Vagina (tissue), 2 donors: ENCODE measurements at regions not wholly inside any gene's neighbourhood (a gene's known extent, or its start where the extent isn't known, plus 50 kb on each side); places are given as distances from the start of the nearest gene placed in this dataset.

Source experiments
- DNase-seq, 2 donors: peaks; one replicate each; pipeline ENCODE4 v3.0.0-alpha.2; 2017; ENCODE audit errors: extremely low spot score in 2 of 2
- H3K27ac ChIP-seq: fragments of 200-600 bp; sonication (generic); one replicate; pipeline ENCODE4 v1.5.1; 2019
- H3K27me3 ChIP-seq: fragments of 200-600 bp; sonication (generic); one replicate; pipeline ENCODE4 v1.5.1; 2019
- H3K36me3 ChIP-seq, 2 donors: fragments of 200-600 bp; sonication (generic); one replicate each; pipeline ENCODE4 v1.5.1; 2017 to 2019
- H3K4me1 ChIP-seq: fragments of 200-600 bp; sonication (generic); one replicate; pipeline ENCODE4 v1.5.1; 2019
- H3K4me3 ChIP-seq, 2 donors: fragments of 200-600 bp; sonication (generic); 1 replicate in 1 of 2; 2 replicates in 1 of 2; pipeline ENCODE4 v1.5.1; 2016 to 2019
- H3K9me3 ChIP-seq: fragments of 200-600 bp; sonication (generic); one replicate; pipeline ENCODE4 v1.5.1; 2019
- POLR2A ChIP-seq, 2 donors: fragments of 450-650 bp; IDR thresholded peaks; one replicate each; pipeline ENCODE4 v1.6.1; 2017; ENCODE audit warnings: antibody characterized with exemption in 2 of 2, mild to moderate bottlenecking in 2 of 2, moderate library complexity in 2 of 2
- POLR2AphosphoS5 ChIP-seq, 2 donors: sonication (generic); formaldehyde crosslinking; IDR thresholded peaks; one replicate each; pipeline ENCODE4 v1.9.0; 2017; ENCODE audit warnings: antibody characterized with exemption in 2 of 2, mild to moderate bottlenecking in 2 of 2, low read depth in 1 of 2; ENCODE audit not compliant: insufficient read depth in 1 of 2
- intact Hi-C: fragments of 100-400 bp; cut with DNase I; formaldehyde crosslinking; loops from one replicate; pipeline ENCODE4 v1.15.1; 2023
- TF ChIP-seq, protein P1 (sequence below), 3 experiments: fragments of 450-650 bp in 2 of 3; fragments of 200-600 bp in 1 of 3; sonication (generic) in 1 of 3; IDR thresholded peaks; one replicate each; pipeline ENCODE4 v1.5.1; 2017 to 2019; ENCODE audit warnings: antibody characterized with exemption in 3 of 3, mild to moderate bottlenecking in 2 of 3, moderate library complexity in 2 of 3

DNA sequence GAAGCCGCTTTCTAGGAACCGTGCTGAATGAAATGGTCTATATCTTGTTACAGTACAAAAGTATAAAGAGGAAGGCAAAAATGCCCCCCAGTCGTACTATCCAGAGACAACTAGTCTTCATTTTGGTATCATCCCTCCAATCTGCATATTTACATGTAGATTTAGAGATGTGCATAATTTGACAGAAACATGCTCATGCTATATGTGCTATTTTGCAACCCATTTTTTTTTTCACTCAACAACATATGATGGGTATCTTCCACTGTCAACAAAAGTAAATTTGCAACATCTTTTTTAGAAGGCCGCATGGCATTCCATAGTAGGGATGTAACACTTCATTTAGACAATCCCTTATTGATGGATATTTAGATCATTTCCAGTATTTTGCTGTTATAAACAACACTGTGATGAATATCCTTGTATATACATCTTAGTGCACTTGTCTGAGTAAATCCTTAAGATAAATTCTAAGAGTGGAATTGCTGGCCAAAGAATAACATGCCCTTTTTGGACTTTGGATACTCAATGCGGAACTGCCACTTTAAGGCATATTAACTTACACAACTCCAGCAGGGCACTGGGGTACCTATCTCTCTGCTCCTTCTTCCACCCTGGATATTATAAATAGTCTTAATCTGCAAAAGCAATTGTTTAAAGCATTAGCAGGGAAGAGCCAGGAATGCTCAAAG is 71.1 kb upstream of the SH3PXD2B start:
- TF ChIP-seq, protein P1, sequence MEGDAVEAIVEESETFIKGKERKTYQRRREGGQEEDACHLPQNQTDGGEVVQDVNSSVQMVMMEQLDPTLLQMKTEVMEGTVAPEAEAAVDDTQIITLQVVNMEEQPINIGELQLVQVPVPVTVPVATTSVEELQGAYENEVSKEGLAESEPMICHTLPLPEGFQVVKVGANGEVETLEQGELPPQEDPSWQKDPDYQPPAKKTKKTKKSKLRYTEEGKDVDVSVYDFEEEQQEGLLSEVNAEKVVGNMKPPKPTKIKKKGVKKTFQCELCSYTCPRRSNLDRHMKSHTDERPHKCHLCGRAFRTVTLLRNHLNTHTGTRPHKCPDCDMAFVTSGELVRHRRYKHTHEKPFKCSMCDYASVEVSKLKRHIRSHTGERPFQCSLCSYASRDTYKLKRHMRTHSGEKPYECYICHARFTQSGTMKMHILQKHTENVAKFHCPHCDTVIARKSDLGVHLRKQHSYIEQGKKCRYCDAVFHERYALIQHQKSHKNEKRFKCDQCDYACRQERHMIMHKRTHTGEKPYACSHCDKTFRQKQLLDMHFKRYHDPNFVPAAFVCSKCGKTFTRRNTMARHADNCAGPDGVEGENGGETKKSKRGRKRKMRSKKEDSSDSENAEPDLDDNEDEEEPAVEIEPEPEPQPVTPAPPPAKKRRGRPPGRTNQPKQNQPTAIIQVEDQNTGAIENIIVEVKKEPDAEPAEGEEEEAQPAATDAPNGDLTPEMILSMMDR (IDR thresholded peaks at IDR 0.05), result no peak
- H3K27ac ChIP-seq, result no peak overlapping the region
- intact Hi-C loops, result no loop called here

DNA sequence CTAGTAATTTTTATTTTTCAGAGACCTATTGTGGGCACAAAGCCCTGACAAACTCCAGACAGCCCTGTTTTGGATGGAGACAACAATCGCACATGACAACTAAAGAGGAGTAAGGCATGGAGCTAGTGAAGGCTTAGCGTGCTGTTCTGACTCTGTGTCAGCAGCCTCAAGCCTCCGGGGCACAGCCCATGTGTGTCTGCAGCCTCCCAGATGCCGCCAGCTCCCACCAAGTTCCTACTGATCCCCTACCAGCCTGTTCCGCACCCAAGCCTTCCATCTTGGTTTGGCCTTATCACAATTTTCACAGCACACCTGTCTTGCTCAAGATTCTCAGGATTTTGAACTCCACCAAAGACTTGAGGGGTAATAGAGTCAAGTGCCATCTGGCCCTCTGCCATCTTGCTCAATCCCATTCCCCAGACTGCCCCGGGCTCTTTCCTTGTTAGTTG is 70.3 kb upstream of the SH3PXD2B start:
- Histone ChIP-seq H3K27me3 (no peaks in the 10 kb centered on the region), H3K27ac (no peak overlapping the region), H3K4me1 (no peaks in the 10 kb centered on the region), H3K36me3 (no peaks in the 10 kb centered on the region), H3K9me3 (peaks cover 12% of the 10 kb centered on the region), H3K4me3 (no peak overlapping the region)
- TF ChIP-seq, protein P1 (IDR thresholded peaks at IDR 0.05), result no peak
- TF ChIP-seq POLR2AphosphoS5 (IDR thresholded peaks at IDR 0.05; ENCODE audit: insufficient read depth in 1 of 2, low read depth in 1 of 2) (no peak), POLR2A (IDR thresholded peaks at IDR 0.05) (no peak)
- intact Hi-C loops, result no loop called here
- DNase-seq, result peak; percentile 52 to 74

More for the DNA sequence above, 71.1 kb upstream of the SH3PXD2B start:
- no peaks in the 10 kb centered on the region for H3K4me1 ChIP-seq
- H3K36me3 ChIP-seq, result no peaks in the 10 kb centered on the region
- H3K9me3 ChIP-seq, result peaks cover 12% of the 10 kb centered on the region
- no peaks in the 10 kb centered on the region for H3K27me3 ChIP-seq
- no peak overlapping the region for H3K4me3 ChIP-seq
- DNase-seq, result no peak

DNA sequence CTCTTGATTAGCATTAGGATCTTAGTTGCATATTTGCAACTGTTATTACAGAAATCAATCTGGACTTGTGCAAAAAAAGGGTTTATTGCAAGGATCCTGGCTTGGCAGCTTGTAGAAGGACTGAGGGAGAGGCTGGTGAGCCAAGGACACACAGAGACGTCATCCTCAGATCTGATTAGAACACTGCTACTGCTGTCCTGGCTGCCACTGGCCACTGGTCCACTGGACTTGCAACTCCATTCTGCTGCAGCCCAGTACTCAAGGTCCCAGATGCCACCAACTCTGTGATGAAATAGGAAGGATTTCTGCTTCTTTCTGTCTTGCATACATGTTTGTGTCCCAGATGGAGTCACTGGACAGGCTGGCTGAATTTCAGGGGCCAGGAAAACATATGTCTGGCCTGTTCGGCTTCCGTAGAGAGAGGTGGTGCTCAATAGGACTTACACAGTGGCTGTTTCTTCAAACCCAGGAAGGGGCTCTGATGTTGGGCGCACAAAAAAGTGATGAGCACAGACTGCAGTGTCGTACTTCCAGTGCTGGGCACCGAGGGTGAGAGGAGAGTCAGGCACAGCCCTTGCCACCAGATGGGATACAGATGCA is 68.9 kb upstream of the SH3PXD2B start:
- no peaks in the 10 kb centered on the region for H3K4me1 ChIP-seq
- no peak overlapping the region for H3K4me3 ChIP-seq
- peaks cover 12% of the 10 kb centered on the region for H3K9me3 ChIP-seq
- no peak for TF ChIP-seq POLR2A (IDR thresholded peaks at IDR 0.05)
- TF ChIP-seq POLR2AphosphoS5 (IDR thresholded peaks at IDR 0.05; ENCODE audit: insufficient read depth in 1 of 2, low read depth in 1 of 2), result no peak
- TF ChIP-seq, protein P1 (IDR thresholded peaks at IDR 0.05), result no peak
- H3K36me3 ChIP-seq, result no peaks in the 10 kb centered on the region
- no peaks in the 10 kb centered on the region for H3K27me3 ChIP-seq
- intact Hi-C loops, result no loop called here
- H3K27ac ChIP-seq, result no peak overlapping the region
- DNase-seq, result peak; percentile 56 to 72

DNA sequence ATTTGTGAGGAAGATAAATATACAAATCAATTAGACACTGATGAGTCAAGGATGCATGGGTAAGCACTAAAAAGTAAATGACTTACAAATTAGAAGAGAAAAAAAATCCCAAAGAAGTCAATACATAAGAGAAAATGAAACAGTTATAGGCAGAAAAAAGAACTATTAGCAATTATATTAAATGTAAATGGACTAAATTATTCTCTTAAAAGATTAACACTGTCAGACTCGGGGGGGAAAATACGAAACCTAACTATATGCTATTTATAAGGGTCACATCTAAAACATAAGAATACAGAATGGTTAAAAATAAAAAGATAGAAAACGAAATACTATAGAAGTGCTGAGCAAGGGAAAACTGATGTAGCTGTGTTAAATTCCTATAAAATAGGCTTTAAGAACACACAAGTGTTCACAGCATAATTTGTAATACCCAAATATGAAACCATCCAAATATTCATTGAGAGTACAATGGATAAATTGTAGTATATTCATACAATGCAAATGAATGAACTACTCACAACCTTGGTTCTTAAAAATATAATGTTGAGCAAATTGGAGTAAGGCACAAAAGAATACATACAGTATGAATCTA is 67.1 kb upstream of the SH3PXD2B start:
- Histone ChIP-seq H3K36me3 (no peaks in the 10 kb centered on the region), H3K9me3 (peaks cover 12% of the 10 kb centered on the region), H3K27me3 (no peaks in the 10 kb centered on the region), H3K4me3 (no peak overlapping the region), H3K4me1 (no peaks in the 10 kb centered on the region), H3K27ac (no peak overlapping the region)
- no peak for TF ChIP-seq POLR2A (IDR thresholded peaks at IDR 0.05)
- TF ChIP-seq, protein P1 (IDR thresholded peaks at IDR 0.05), result no peak
- no peak for TF ChIP-seq POLR2AphosphoS5 (IDR thresholded peaks at IDR 0.05; ENCODE audit: insufficient read depth in 1 of 2, low read depth in 1 of 2)
- intact Hi-C loops, result no loop called here
- no peak for DNase-seq

DNA sequence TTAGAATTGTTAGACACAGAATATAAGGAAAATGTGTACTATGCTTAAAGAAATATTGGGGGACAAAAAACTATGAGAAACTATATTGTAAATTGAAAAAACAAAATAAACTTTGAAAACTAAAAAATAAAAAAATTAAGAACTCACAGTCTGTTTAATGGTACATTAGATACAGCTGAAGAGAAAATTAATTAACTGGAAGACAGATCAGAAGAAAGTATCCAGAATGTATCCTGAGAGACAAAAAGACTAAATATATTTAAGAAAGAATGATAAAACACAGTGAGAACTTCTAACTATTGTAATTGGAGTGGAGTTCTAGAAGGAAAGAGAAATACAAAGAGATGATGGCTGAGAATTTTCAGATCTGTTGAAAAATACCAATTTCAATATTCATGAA is 57.6 kb upstream of the SH3PXD2B start:
- Histone ChIP-seq H3K9me3 (no peaks in the 10 kb centered on the region), H3K36me3 (no peaks in the 10 kb centered on the region), H3K27me3 (no peaks in the 10 kb centered on the region), H3K27ac (no peak overlapping the region), H3K4me3 (no peak overlapping the region), H3K4me1 (no peaks in the 10 kb centered on the region)
- TF ChIP-seq, protein P1 (IDR thresholded peaks at IDR 0.05), result no peak
- no peak for TF ChIP-seq POLR2A (IDR thresholded peaks at IDR 0.05)
- no peak for TF ChIP-seq POLR2AphosphoS5 (IDR thresholded peaks at IDR 0.05; ENCODE audit: insufficient read depth in 1 of 2, low read depth in 1 of 2)
- intact Hi-C loops, result no loop called here
- no peak for DNase-seq
